ENCODE measurements at regions not wholly inside any gene's neighbourhood (a gene's known extent, or its start where the extent isn't known, plus 50 kb on each side); places are given as distances from the start of the nearest gene placed in this dataset.

- TF ChIP-seq CTCF (conservative IDR thresholded peaks at IDR 0.05 in 1 of 2, IDR thresholded peaks at IDR 0.05 in 1 of 2; ENCODE audit: low read depth in 1 of 2, low read length in 2 of 2) (no peak), EZH2 (IDR thresholded peaks at IDR 0.05; ENCODE audit: low read length, missing control alignments) (no peak)
These were observed 208.1 kb upstream of the ASIC2 start for GRCh38 chr17:33501185-33501584.

All from fibroblast of lung (primary cell).